ENCODE measurements at regions not wholly inside any gene's neighbourhood (a gene's known extent, or its start where the extent isn't known, plus 50 kb on each side); places are given as distances from the start of the nearest gene placed in this dataset.
"Not testable (repeated sequence)": the region's sequence is repeated elsewhere in the genome, so short reads cannot be mapped to it uniquely, and the experiment has no call there.

DNA sequence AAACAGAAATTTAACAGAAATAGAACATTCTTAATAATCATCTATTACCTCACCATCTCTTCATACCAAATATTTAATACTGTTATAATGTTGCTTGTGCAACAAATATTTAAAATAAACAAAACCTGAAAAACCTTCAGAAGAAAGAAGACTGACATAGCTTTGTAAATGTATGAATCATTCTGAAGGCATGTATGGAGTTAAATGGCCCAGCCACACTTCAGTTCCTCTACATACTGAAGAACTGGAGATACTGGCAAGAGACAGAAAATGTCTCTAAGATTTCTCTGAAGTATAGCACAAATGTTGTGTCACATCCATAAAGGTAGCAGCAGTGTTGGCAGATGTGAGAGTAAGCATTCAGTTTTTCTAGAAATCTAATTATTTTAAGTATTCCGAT is 275.3 kb upstream of the FGF13 start:
- no peaks in the 10 kb centered on the region for H3K4me1 ChIP-seq
- no peaks in the 10 kb centered on the region for H3K27me3 ChIP-seq
- no peak for DNase-seq
- no peaks in the 10 kb centered on the region for H3K36me3 ChIP-seq (replicated peaks in 1 of 2; ENCODE audit: insufficient read depth in 1 of 2, low read depth in 2 of 2)
- no peak overlapping the region for H3K27ac ChIP-seq
- no peak for ATAC-seq
- no peak overlapping the region for H3K4me3 ChIP-seq
- no peaks in the 10 kb centered on the region for H3K9me3 ChIP-seq
- intact Hi-C loops (cut with DNase I), result no loop called here
- WGBS, 2 donors, result 63% methylated on average over 1 of the region's 1 CpG; no CpG with 5 or more reads in 1 of the 2 donors
- TF ChIP-seq POLR2A (IDR thresholded peaks at IDR 0.05) (no peak), CTCF (IDR thresholded peaks at IDR 0.05) (no peak)

DNA sequence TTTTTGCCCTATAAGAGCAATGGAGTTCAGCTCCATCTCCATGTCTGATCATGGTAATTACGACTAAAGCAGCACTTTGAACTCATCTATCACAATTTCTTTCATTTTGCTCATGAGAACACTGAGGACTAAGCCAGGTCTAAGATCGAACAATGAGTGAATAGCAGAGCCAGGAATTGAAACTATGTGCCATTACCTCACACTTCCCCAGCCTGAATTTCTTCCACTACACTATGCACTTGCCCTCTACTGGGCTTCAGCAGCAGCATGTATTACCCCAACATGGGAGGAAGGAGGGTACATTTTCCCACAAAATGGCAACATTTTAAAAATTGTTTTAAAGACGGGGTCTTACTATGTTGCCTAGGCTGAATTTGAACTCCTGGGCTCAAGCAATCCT is 274.7 kb upstream of the FGF13 start:
- DNase-seq, result no peak
- Histone ChIP-seq H3K27ac (no peak overlapping the region), H3K36me3 (replicated peaks in 1 of 2; ENCODE audit: insufficient read depth in 1 of 2, low read depth in 2 of 2) (no peaks in the 10 kb centered on the region), H3K4me1 (no peaks in the 10 kb centered on the region), H3K27me3 (no peaks in the 10 kb centered on the region), H3K4me3 (no peak overlapping the region), H3K9me3 (no peaks in the 10 kb centered on the region)
- intact Hi-C loops (cut with DNase I), result no loop called here
- peak; percentile 50 for ATAC-seq
- TF ChIP-seq POLR2A (IDR thresholded peaks at IDR 0.05), result no peak
- no peak for TF ChIP-seq CTCF (IDR thresholded peaks at IDR 0.05)
- WGBS, 2 donors, result 31 to 36% methylated on average over 3 of the region's 3 CpGs

DNA sequence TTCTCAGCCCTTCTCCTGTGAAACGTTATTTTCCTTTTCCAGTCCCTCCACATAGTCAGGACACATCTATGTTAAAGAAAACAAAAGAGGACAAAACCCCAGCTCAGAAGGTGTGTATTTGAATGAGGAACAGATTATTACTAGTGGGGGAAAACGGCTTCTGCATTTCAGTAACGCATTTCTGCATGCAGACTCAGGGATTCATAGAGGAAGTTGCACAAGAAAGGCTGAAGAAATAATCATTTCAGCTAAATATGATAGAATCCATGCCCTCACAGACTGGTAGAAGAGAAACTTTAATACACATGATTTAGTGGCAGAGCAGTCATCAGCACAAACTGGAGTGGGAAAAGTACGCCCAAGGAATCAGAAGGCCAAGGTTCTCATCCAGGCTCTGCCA is 270.8 kb upstream of the FGF13 start:
- H3K36me3 ChIP-seq (replicated peaks in 1 of 2; ENCODE audit: insufficient read depth in 1 of 2, low read depth in 2 of 2), result no peaks in the 10 kb centered on the region
- intact Hi-C loops (cut with DNase I), result no loop called here
- H3K4me1 ChIP-seq, result no peaks in the 10 kb centered on the region
- ATAC-seq (no peak), DNase-seq (no peak)
- no peaks in the 10 kb centered on the region for H3K27me3 ChIP-seq
- no peak for TF ChIP-seq POLR2A (IDR thresholded peaks at IDR 0.05)
- no peak for TF ChIP-seq CTCF (IDR thresholded peaks at IDR 0.05)
- no peaks in the 10 kb centered on the region for H3K9me3 ChIP-seq
- no peak overlapping the region for H3K4me3 ChIP-seq
- no peak overlapping the region for H3K27ac ChIP-seq
- 40 to 55% methylated on average over 4 of the region's 4 CpGs for WGBS, 2 donors

DNA sequence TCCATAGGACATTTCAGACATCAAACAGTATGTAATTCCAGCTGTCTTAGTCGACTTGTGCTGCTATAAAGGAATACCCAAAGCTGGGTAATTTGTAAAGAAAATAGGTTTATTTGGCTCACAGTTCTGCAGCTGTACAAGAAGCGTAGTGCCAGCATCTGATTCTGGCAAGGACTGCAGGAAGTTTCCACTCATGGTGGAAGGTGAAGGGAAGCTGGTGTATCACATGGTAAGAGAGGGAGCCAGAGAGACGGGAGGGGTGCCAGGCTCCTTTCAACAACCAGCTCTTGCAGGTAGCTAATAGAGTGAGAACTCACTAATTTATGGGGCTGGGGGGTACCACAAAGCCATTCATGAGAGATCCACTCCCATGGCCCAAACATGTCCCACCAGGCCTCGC is 253.0 kb upstream of the FGF13 start:
- WGBS, 2 donors, result 51 to 68% methylated on average over 3 to 4 of the region's 4 CpGs
- DNase-seq, result no peak
- TF ChIP-seq CTCF (IDR thresholded peaks at IDR 0.05) (no peak), POLR2A (IDR thresholded peaks at IDR 0.05) (no peak)
- ATAC-seq, result no peak
- Histone ChIP-seq H3K4me1 (no peaks in the 10 kb centered on the region), H3K36me3 (replicated peaks in 1 of 2; ENCODE audit: insufficient read depth in 1 of 2, low read depth in 2 of 2) (no peaks in the 10 kb centered on the region), H3K9me3 (no peaks in the 10 kb centered on the region), H3K27me3 (no peaks in the 10 kb centered on the region), H3K4me3 (no peak overlapping the region), H3K27ac (no peak overlapping the region)
- intact Hi-C loops (cut with DNase I), result no loop called here

DNA sequence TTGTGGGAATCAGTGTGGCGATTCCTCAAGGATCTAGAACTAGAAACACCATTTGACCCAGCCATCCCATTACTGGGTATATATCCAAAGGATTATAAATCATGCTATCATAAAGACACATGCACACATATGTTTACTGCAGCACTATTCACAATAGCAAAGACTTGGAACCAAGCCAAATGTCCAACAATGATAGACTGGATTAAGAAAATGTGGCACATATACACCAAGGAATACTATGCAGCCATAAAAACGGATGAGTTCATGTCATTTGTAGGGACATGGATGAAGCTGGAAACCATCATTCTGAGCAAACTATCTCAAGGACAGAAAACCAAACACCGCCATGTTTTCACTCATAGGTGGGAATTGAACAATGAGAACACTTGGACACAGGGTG is 250.9 kb upstream of the FGF13 start:
- H3K4me1 ChIP-seq; H3K27ac ChIP-seq; H3K9me3 ChIP-seq; ATAC-seq; DNase-seq; intact Hi-C loops (cut with DNase I); H3K4me3 ChIP-seq; H3K27me3 ChIP-seq; H3K36me3 ChIP-seq (replicated peaks in 1 of 2; ENCODE audit: insufficient read depth in 1 of 2, low read depth in 2 of 2): not testable (repeated sequence)
- WGBS, 2 donors, result 62 to 85% methylated on average over 3 of the region's 3 CpGs
